NCI-H69 (cell line): ENCODE measurements at regions not wholly inside any gene's neighbourhood (a gene's known extent, or its start where the extent isn't known, plus 50 kb on each side); places are given as distances from the start of the nearest gene placed in this dataset.
A peak's percentile ranks its signal among the peaks of the same experiment; 100 is the strongest.

ENCODE experiments used
- DNase-seq: peaks from one replicate; lab custom pipeline; 2025; lab: John Stamatoyannopoulos, UW

GRCh38 chr1:96996001-96996400 is 274.4 kb downstream of the PTBP2 start:
- DNase-seq: no peak

- DNase-seq: no peak
Observed at GRCh38 chr1:96997717-96998116, 276.1 kb downstream of the PTBP2 start.

GRCh38 chr1:96998466-96998865 is 276.9 kb downstream of the PTBP2 start:
- no peak for DNase-seq

- DNase-seq: no peak
Observed at GRCh38 chr1:96999191-96999590, 277.6 kb downstream of the PTBP2 start.

- no peak for DNase-seq
Observed at GRCh38 chr1:97004054-97004453, 282.5 kb downstream of the PTBP2 start.

- DNase-seq: no peak
Observed at GRCh38 chr1:97004743-97005142, 283.2 kb downstream of the PTBP2 start.

- peak; percentile 22 for DNase-seq
Observed at GRCh38 chr1:97006044-97006661, 284.6 kb downstream of the PTBP2 start.

GRCh38 chr1:97007840-97008604 is 286.4 kb downstream of the PTBP2 start:
- no peak for DNase-seq

- DNase-seq: no peak
Observed at GRCh38 chr1:97010566-97011264, 289.1 kb downstream of the PTBP2 start.

- DNase-seq: no peak
Observed at GRCh38 chr1:97013136-97013535, 291.6 kb downstream of the PTBP2 start.

- no peak for DNase-seq
Observed at GRCh38 chr1:97013941-97014340, 292.4 kb downstream of the PTBP2 start.

- no peak for DNase-seq
Observed at GRCh38 chr1:97014426-97014825, 292.8 kb downstream of the PTBP2 start.

GRCh38 chr1:97017895-97018294 is 296.3 kb downstream of the PTBP2 start:
- DNase-seq: peak; percentile 23
